ENCODE measurements at regions not wholly inside any gene's neighbourhood (a gene's known extent, or its start where the extent isn't known, plus 50 kb on each side); places are given as distances from the start of the nearest gene placed in this dataset.

- no peak overlapping the region for H3K27ac Mint-ChIP-seq
- no peaks in the 10 kb centered on the region for H3K36me3 Mint-ChIP-seq (ENCODE audit: low read depth)
- DNase-seq = no peak
- no peak overlapping the region for H3K4me3 Mint-ChIP-seq
- no peaks in the 10 kb centered on the region for H3K4me1 Mint-ChIP-seq (ENCODE audit: low read depth)
- no peaks in the 10 kb centered on the region for H3K27me3 Mint-ChIP-seq (ENCODE audit: low read depth)
- CTCF ChIA-PET = interaction anchor here (1.2 kb wide), 1 partner anchor 8 kb away, joined by 3 read pairs; no protein-coding TSS in a partner anchor
- peaks cover 17% of the 10 kb centered on the region for H3K9me3 Mint-ChIP-seq
- intact Hi-C loops (cut with micrococcal nuclease) = no loop called here
Observed at GRCh38 chr20:11438412-11438811, 479.3 kb upstream of the BTBD3 start.

- Mint-ChIP-seq H3K36me3 (ENCODE audit: low read depth) (no peaks in the 10 kb centered on the region), H3K9me3 (no peaks in the 10 kb centered on the region), H3K27me3 (ENCODE audit: low read depth) (no peaks in the 10 kb centered on the region), H3K4me1 (ENCODE audit: low read depth) (no peaks in the 10 kb centered on the region), H3K4me3 (no peak overlapping the region), H3K27ac (no peak overlapping the region)
- DNase-seq = no peak
- intact Hi-C loops (cut with micrococcal nuclease) = no loop called here
- CTCF ChIA-PET = no interaction called here
Observed at GRCh38 chr20:11443382-11444119, 474.1 kb upstream of the BTBD3 start.

GRCh38 chr20:11445161-11445560 is 472.5 kb upstream of the BTBD3 start:
- Mint-ChIP-seq H3K4me3 (no peak overlapping the region), H3K4me1 (ENCODE audit: low read depth) (no peaks in the 10 kb centered on the region), H3K9me3 (no peaks in the 10 kb centered on the region), H3K27ac (no peak overlapping the region), H3K27me3 (ENCODE audit: low read depth) (no peaks in the 10 kb centered on the region), H3K36me3 (ENCODE audit: low read depth) (no peaks in the 10 kb centered on the region)
- intact Hi-C loops (cut with micrococcal nuclease) = no loop called here
- DNase-seq = no peak
- CTCF ChIA-PET = no interaction called here

GRCh38 chr20:11445891-11446290 is 471.8 kb upstream of the BTBD3 start:
- Mint-ChIP-seq H3K36me3 (ENCODE audit: low read depth) (no peaks in the 10 kb centered on the region), H3K4me1 (ENCODE audit: low read depth) (no peaks in the 10 kb centered on the region), H3K27me3 (ENCODE audit: low read depth) (no peaks in the 10 kb centered on the region), H3K9me3 (no peaks in the 10 kb centered on the region), H3K27ac (no peak overlapping the region), H3K4me3 (no peak overlapping the region)
- CTCF ChIA-PET = no interaction called here
- intact Hi-C loops (cut with micrococcal nuclease) = no loop called here
- no peak for DNase-seq

DNA sequence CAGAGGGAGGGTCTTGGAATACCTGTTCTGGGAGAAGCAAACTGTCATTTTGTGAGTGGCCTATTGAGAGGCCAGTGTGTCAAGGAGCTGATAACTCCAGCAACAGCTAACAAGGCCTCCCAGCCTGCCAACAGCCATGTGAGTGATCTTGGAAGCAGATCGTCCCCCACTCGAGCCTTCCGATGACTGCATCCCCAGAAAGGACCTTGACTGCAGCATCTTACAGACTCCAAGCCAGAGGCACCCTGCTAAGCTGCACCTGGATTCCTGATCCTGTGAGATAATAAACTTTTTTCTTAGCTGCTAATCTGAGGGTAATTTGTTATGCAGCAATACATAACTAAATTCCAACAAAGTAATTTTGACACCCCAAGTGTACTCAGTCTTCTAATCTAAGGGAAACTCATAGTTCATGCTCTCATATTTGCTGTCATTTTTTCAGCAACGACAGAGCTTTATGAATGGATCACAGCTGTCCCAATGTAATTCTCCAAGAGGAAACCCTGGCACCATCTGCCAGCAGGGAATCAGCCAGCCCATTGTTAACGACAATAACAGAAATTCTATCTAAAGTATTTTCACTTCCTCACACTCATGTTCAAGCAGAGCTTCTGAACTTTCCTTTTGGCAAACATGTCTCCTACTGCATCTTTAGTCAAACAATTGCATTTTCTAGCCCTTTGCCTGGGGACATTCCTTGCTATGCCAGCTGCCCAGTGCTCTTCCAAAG is 470.2 kb upstream of the BTBD3 start:
- no peaks in the 10 kb centered on the region for H3K4me1 Mint-ChIP-seq (ENCODE audit: low read depth)
- H3K36me3 Mint-ChIP-seq (ENCODE audit: low read depth) = no peaks in the 10 kb centered on the region
- no peak overlapping the region for H3K27ac Mint-ChIP-seq
- CTCF ChIA-PET = interaction anchor here (0.9 kb wide), 1 partner anchor 226 kb away, joined by 3 read pairs; no protein-coding TSS in a partner anchor
- H3K4me3 Mint-ChIP-seq = no peak overlapping the region
- no peak for DNase-seq
- H3K27me3 Mint-ChIP-seq (ENCODE audit: low read depth) = no peaks in the 10 kb centered on the region
- intact Hi-C loops (cut with micrococcal nuclease) = no loop called here
- H3K9me3 Mint-ChIP-seq = peaks cover 1% of the 10 kb centered on the region

GRCh38 chr20:11448554-11448953 is 469.1 kb upstream of the BTBD3 start:
- Mint-ChIP-seq H3K4me1 (ENCODE audit: low read depth) (no peaks in the 10 kb centered on the region), H3K4me3 (no peak overlapping the region), H3K9me3 (peaks cover 1% of the 10 kb centered on the region), H3K27me3 (ENCODE audit: low read depth) (no peaks in the 10 kb centered on the region), H3K27ac (no peak overlapping the region), H3K36me3 (ENCODE audit: low read depth) (no peaks in the 10 kb centered on the region)
- intact Hi-C loops (cut with micrococcal nuclease) = no loop called here
- CTCF ChIA-PET = no interaction called here
- no peak for DNase-seq

DNA sequence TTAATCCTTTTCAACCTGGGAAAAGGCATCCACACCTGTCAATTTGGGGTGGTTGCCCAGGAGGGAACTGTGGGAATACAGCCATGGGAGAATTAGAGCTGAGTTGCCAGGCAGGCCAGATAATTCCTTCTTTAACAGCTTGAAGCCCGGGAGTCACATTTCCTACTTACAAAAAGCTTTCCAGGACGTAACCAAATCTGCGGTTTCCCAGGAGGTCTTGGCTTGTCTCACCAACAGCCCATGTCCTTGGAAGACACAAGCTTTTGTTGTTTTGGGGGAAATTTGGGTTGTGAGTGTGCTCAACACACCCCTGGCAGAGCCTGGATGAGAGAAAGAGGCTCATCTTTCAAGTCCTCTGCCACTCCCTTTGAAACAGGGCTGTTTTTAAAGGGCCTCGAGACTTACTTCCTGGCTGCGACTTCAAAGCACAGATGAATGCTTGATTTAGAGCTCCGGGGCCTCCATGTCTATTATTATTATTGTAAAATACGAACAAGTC is 465.9 kb upstream of the BTBD3 start:
- peaks cover 3% of the 10 kb centered on the region for H3K9me3 Mint-ChIP-seq
- CTCF ChIA-PET = no interaction called here
- DNase-seq = no peak
- H3K27me3 Mint-ChIP-seq (ENCODE audit: low read depth) = no peaks in the 10 kb centered on the region
- H3K27ac Mint-ChIP-seq = no peak overlapping the region
- intact Hi-C loops (cut with micrococcal nuclease) = no loop called here
- no peak overlapping the region for H3K4me3 Mint-ChIP-seq
- no peaks in the 10 kb centered on the region for H3K36me3 Mint-ChIP-seq (ENCODE audit: low read depth)
- H3K4me1 Mint-ChIP-seq (ENCODE audit: low read depth) = no peaks in the 10 kb centered on the region

GRCh38 chr20:11452326-11452725 is 465.4 kb upstream of the BTBD3 start:
- H3K4me1 Mint-ChIP-seq (ENCODE audit: low read depth) = no peaks in the 10 kb centered on the region
- no peak overlapping the region for H3K4me3 Mint-ChIP-seq
- no peak overlapping the region for H3K27ac Mint-ChIP-seq
- CTCF ChIA-PET = no interaction called here
- intact Hi-C loops (cut with micrococcal nuclease) = no loop called here
- no peaks in the 10 kb centered on the region for H3K36me3 Mint-ChIP-seq (ENCODE audit: low read depth)
- peaks cover 3% of the 10 kb centered on the region for H3K9me3 Mint-ChIP-seq
- DNase-seq = no peak
- H3K27me3 Mint-ChIP-seq (ENCODE audit: low read depth) = no peaks in the 10 kb centered on the region

DNA sequence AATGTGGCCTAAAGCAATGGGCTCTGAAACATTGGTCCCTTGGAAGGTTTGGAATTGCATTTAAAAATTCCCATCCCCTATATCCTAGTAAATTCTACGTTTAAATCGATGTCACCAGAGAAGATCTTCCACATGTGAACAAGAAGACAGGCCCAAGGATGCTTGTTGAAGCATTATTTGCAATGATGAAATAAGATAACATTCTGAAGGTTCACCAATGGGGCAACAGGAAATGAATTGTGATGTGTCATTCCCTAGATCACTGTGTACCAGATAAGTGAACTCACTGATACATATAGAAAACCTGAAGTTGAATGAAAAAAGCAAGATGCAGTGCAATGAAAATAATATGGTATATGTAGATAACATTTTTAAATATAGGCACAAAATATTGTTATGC is 464.3 kb upstream of the BTBD3 start:
- peaks cover 3% of the 10 kb centered on the region for H3K9me3 Mint-ChIP-seq
- no peak for DNase-seq
- H3K27ac Mint-ChIP-seq = no peak overlapping the region
- H3K4me1 Mint-ChIP-seq (ENCODE audit: low read depth) = no peaks in the 10 kb centered on the region
- H3K27me3 Mint-ChIP-seq (ENCODE audit: low read depth) = no peaks in the 10 kb centered on the region
- no peaks in the 10 kb centered on the region for H3K36me3 Mint-ChIP-seq (ENCODE audit: low read depth)
- H3K4me3 Mint-ChIP-seq = no peak overlapping the region
- CTCF ChIA-PET = no interaction called here
- intact Hi-C loops (cut with micrococcal nuclease) = no loop called here

GRCh38 chr20:11454966-11455799 is 462.5 kb upstream of the BTBD3 start:
- intact Hi-C loops (cut with micrococcal nuclease) = no loop called here
- Mint-ChIP-seq H3K4me1 (ENCODE audit: low read depth) (no peaks in the 10 kb centered on the region), H3K4me3 (no peak overlapping the region), H3K27me3 (ENCODE audit: low read depth) (no peaks in the 10 kb centered on the region), H3K9me3 (peaks cover 3% of the 10 kb centered on the region), H3K27ac (no peak overlapping the region), H3K36me3 (ENCODE audit: low read depth) (no peaks in the 10 kb centered on the region)
- no peak for DNase-seq
- CTCF ChIA-PET = no interaction called here

- Mint-ChIP-seq H3K9me3 (peaks cover 2% of the 10 kb centered on the region), H3K36me3 (ENCODE audit: low read depth) (no peaks in the 10 kb centered on the region), H3K27me3 (ENCODE audit: low read depth) (no peaks in the 10 kb centered on the region), H3K4me1 (ENCODE audit: low read depth) (no peaks in the 10 kb centered on the region), H3K4me3 (no peak overlapping the region), H3K27ac (no peak overlapping the region)
- intact Hi-C loops (cut with micrococcal nuclease) = no loop called here
- CTCF ChIA-PET = no interaction called here
- DNase-seq = no peak
Observed at GRCh38 chr20:11457488-11457887, 460.2 kb upstream of the BTBD3 start.

GRCh38 chr20:11459090-11459890 is 458.4 kb upstream of the BTBD3 start:
- Mint-ChIP-seq H3K4me1 (ENCODE audit: low read depth) (no peaks in the 10 kb centered on the region), H3K4me3 (no peak overlapping the region), H3K27me3 (ENCODE audit: low read depth) (no peaks in the 10 kb centered on the region), H3K27ac (no peak overlapping the region), H3K36me3 (ENCODE audit: low read depth) (no peaks in the 10 kb centered on the region), H3K9me3 (peaks cover 3% of the 10 kb centered on the region)
- CTCF ChIA-PET = no interaction called here
- DNase-seq = no peak
- intact Hi-C loops (cut with micrococcal nuclease) = no loop called here

Data from activated naive CD4-positive, alpha-beta T cell treated with anti-CD3 and anti-CD28 coated beads for 36 hours (primary cell).